SK-N-MC (cell line): ENCODE measurements at regions not wholly inside any gene's neighbourhood (a gene's known extent, or its start where the extent isn't known, plus 50 kb on each side); places are given as distances from the start of the nearest gene placed in this dataset.
A peak's percentile ranks its signal among the peaks of the same experiment; 100 is the strongest.

Source experiments
- DNase-seq: peaks from one replicate; pipeline ENCODE4 v3.0.0-alpha.2; 2011; ENCODE audit warnings: low read depth, low spot score
- H3K27ac ChIP-seq: fragments of 200-600 bp; sonication (generic); 2 replicates; pipeline ENCODE4 v1.5.1; 2016; ENCODE audit warnings: mixed run types
- H3K36me3 ChIP-seq: fragments of 200-600 bp; sonication (generic); 2 replicates; pipeline ENCODE4 v1.6.1; 2017; ENCODE audit warnings: antibody characterized with exemption, low read length, mixed read lengths; ENCODE audit not compliant: insufficient read depth
- H3K4me3 ChIP-seq: fragments of 200-600 bp; sonication (generic); 2 replicates; pipeline ENCODE4 v1.5.1; 2016
- H3K9ac ChIP-seq: fragments of 200-600 bp; sonication (generic); 2 replicates; pipeline ENCODE4 v1.8.0; 2017; ENCODE audit warnings: mixed run types, mixed read lengths; ENCODE audit not compliant: insufficient read length
- H3K9me3 ChIP-seq: fragments of 200-600 bp; sonication (generic); 2 replicates; pipeline ENCODE4 v1.6.1; 2017; ENCODE audit warnings: low read depth, mild to moderate bottlenecking, antibody characterized with exemption, low read length, moderate library complexity, mixed read lengths
- EZH2 ChIP-seq: fragments of 200-600 bp; sonication (generic); IDR thresholded peaks from one replicate; pipeline ENCODE4 v1.6.1; 2017; ENCODE audit warnings: antibody characterized with exemption
- FOXP2 ChIP-seq: optimal IDR thresholded peaks from 2 replicates; pipeline ENCODE3; 2011; ENCODE audit warnings: mild to moderate bottlenecking, moderate library complexity; ENCODE audit not compliant: insufficient read depth; ENCODE audit errors: extremely low read length, control extremely low read depth
- POLR2AphosphoS5 ChIP-seq: IDR thresholded peaks from 2 replicates; pipeline ENCODE4 v1.6.1; 2012; ENCODE audit warnings: mild to moderate bottlenecking, low read depth, low read length, borderline replicate concordance

- no peak for TF ChIP-seq FOXP2
- no peak for TF ChIP-seq EZH2
- no peak for TF ChIP-seq POLR2AphosphoS5
- H3K4me3 ChIP-seq: no peak overlapping the region; the same call in 1 of the 2 replicates
- no peaks in the 10 kb centered on the region for H3K36me3 ChIP-seq
- H3K9me3 ChIP-seq: no peaks in the 10 kb centered on the region
- DNase-seq: no peak
- H3K27ac ChIP-seq: peak overlapping the region; percentile 75; the same call in 1 of the 2 replicates
- H3K9ac ChIP-seq: no peak overlapping the region
These were observed 157.3 kb upstream of the MTPN start for GRCh38 chr7:136134503-136134902.

GRCh38 chr7:136133551-136133950 lies 156.4 kb upstream of the MTPN start:
- TF ChIP-seq FOXP2 (no peak), POLR2AphosphoS5 (no peak), EZH2 (no peak)
- H3K9ac ChIP-seq: no peak overlapping the region
- DNase-seq: no peak
- H3K4me3 ChIP-seq: peak overlapping the region; percentile 50
- H3K9me3 ChIP-seq: no peaks in the 10 kb centered on the region
- H3K36me3 ChIP-seq: no peaks in the 10 kb centered on the region
- H3K27ac ChIP-seq: peak overlapping the region; percentile 75

GRCh38 chr7:136131304-136131630 lies 154.1 kb upstream of the MTPN start:
- no peak overlapping the region for H3K27ac ChIP-seq
- TF ChIP-seq FOXP2 (no peak), EZH2 (no peak), POLR2AphosphoS5 (no peak)

GRCh38 chr7:136130511-136131303 lies 153.5 kb upstream of the MTPN start:
- no peak overlapping the region for H3K27ac ChIP-seq
- no peak for DNase-seq
- no peak overlapping the region for H3K4me3 ChIP-seq
- no peaks in the 10 kb centered on the region for H3K9me3 ChIP-seq
- no peaks in the 10 kb centered on the region for H3K36me3 ChIP-seq
- H3K9ac ChIP-seq: no peak overlapping the region
- TF ChIP-seq POLR2AphosphoS5: no peak
- TF ChIP-seq EZH2: no peak
- no peak for TF ChIP-seq FOXP2

More at GRCh38 chr7:136131304-136131630, 154.1 kb upstream of the MTPN start:
- Histone ChIP-seq H3K4me3 (no peak overlapping the region), H3K9ac (no peak overlapping the region), H3K36me3 (no peaks in the 10 kb centered on the region), H3K9me3 (no peaks in the 10 kb centered on the region)
- DNase-seq: no peak

GRCh38 chr7:136128050-136128449 lies 150.9 kb upstream of the MTPN start:
- Histone ChIP-seq H3K9ac (no peak overlapping the region), H3K36me3 (no peaks in the 10 kb centered on the region), H3K27ac (no peak overlapping the region), H3K9me3 (no peaks in the 10 kb centered on the region), H3K4me3 (no peak overlapping the region)
- TF ChIP-seq POLR2AphosphoS5 (no peak), FOXP2 (no peak), EZH2 (no peak)
- DNase-seq: no peak

GRCh38 chr7:136123352-136123751 lies 146.2 kb upstream of the MTPN start:
- TF ChIP-seq EZH2: no peak
- Histone ChIP-seq H3K9ac (no peak overlapping the region), H3K27ac (no peak overlapping the region), H3K36me3 (no peaks in the 10 kb centered on the region), H3K4me3 (no peak overlapping the region), H3K9me3 (no peaks in the 10 kb centered on the region)
- no peak for DNase-seq

GRCh38 chr7:136122026-136122425 lies 144.9 kb upstream of the MTPN start:
- TF ChIP-seq FOXP2 (no peak), POLR2AphosphoS5 (no peak), EZH2 (no peak)

GRCh38 chr7:136117539-136117938 lies 140.4 kb upstream of the MTPN start:
- no peak for DNase-seq
- no peak overlapping the region for H3K4me3 ChIP-seq
- H3K9ac ChIP-seq: no peak overlapping the region
- no peaks in the 10 kb centered on the region for H3K9me3 ChIP-seq
- no peak overlapping the region for H3K27ac ChIP-seq
- no peaks in the 10 kb centered on the region for H3K36me3 ChIP-seq
- no peak for TF ChIP-seq FOXP2
- TF ChIP-seq EZH2: no peak
- no peak for TF ChIP-seq POLR2AphosphoS5

More at GRCh38 chr7:136122026-136122425, 144.9 kb upstream of the MTPN start:
- Histone ChIP-seq H3K9me3 (no peaks in the 10 kb centered on the region), H3K27ac (no peak overlapping the region), H3K9ac (no peak overlapping the region), H3K36me3 (no peaks in the 10 kb centered on the region), H3K4me3 (no peak overlapping the region)
- DNase-seq: no peak

GRCh38 chr7:136116186-136116585 lies 139.0 kb upstream of the MTPN start:
- Histone ChIP-seq H3K4me3 (no peak overlapping the region), H3K27ac (no peak overlapping the region), H3K36me3 (no peaks in the 10 kb centered on the region), H3K9me3 (no peaks in the 10 kb centered on the region), H3K9ac (no peak overlapping the region)
- no peak for TF ChIP-seq EZH2
- no peak for TF ChIP-seq FOXP2
- TF ChIP-seq POLR2AphosphoS5: no peak
- no peak for DNase-seq
